ENCODE measurements at regions not wholly inside any gene's neighbourhood (a gene's known extent, or its start where the extent isn't known, plus 50 kb on each side); places are given as distances from the start of the nearest gene placed in this dataset.
"Not testable (repeated sequence)": the region's sequence is repeated elsewhere in the genome, so short reads cannot be mapped to it uniquely, and the experiment has no call there.

GRCh38 chr2:12613137-12613835, 103.5 kb upstream of the TRIB2 start:
- DNase-seq, result no peak

GRCh38 chr2:12615509-12615908, 101.2 kb upstream of the TRIB2 start:
- no peak for DNase-seq

- DNase-seq, result no peak
These were observed 100.1 kb upstream of the TRIB2 start for GRCh38 chr2:12616456-12617156.

- DNase-seq, result no peak
These were observed 99.4 kb upstream of the TRIB2 start for GRCh38 chr2:12617366-12617765.

GRCh38 chr2:12617853-12618252, 98.9 kb upstream of the TRIB2 start:
- no peak for DNase-seq

- DNase-seq, result no peak
These were observed 98.2 kb upstream of the TRIB2 start for GRCh38 chr2:12618576-12618975.

- no peak for DNase-seq
These were observed 96.8 kb upstream of the TRIB2 start for GRCh38 chr2:12619975-12620374.

GRCh38 chr2:12620759-12621158, 96.0 kb upstream of the TRIB2 start:
- no peak for DNase-seq

- no peak for DNase-seq
These were observed 93.7 kb upstream of the TRIB2 start for GRCh38 chr2:12623051-12623450.

GRCh38 chr2:12624384-12624783, 92.4 kb upstream of the TRIB2 start:
- no peak for DNase-seq

GRCh38 chr2:12624905-12625598, 91.7 kb upstream of the TRIB2 start:
- DNase-seq, result no peak

GRCh38 chr2:12628541-12628940, 88.2 kb upstream of the TRIB2 start:
- not testable (repeated sequence) for DNase-seq

GRCh38 chr2:12636837-12637581, 79.7 kb upstream of the TRIB2 start:
- no peak for DNase-seq

- DNase-seq, result no peak
These were observed 79.0 kb upstream of the TRIB2 start for GRCh38 chr2:12637754-12638153.

- no peak for DNase-seq
These were observed 75.3 kb upstream of the TRIB2 start for GRCh38 chr2:12641441-12641840.

- DNase-seq, result no peak
These were observed 74.4 kb upstream of the TRIB2 start for GRCh38 chr2:12642332-12642731.

GRCh38 chr2:12642859-12643258, 73.9 kb upstream of the TRIB2 start:
- no peak for DNase-seq

GRCh38 chr2:12649602-12650400, 66.9 kb upstream of the TRIB2 start:
- DNase-seq, result no peak

GRCh38 chr2:12651641-12652040, 65.1 kb upstream of the TRIB2 start:
- no peak for DNase-seq

- no peak for DNase-seq
These were observed 64.0 kb upstream of the TRIB2 start for GRCh38 chr2:12652723-12653122.

GRCh38 chr2:12657560-12657959, 59.2 kb upstream of the TRIB2 start:
- no peak for DNase-seq

- DNase-seq, result no peak
These were observed 58.3 kb upstream of the TRIB2 start for GRCh38 chr2:12658310-12658945.

All from CD4-positive, alpha-beta T cell treated with Interleukin-15 for 1 hour (primary cell).